Liver (tissue), 8 donors: ENCODE measurements at regions not wholly inside any gene's neighbourhood (a gene's known extent, or its start where the extent isn't known, plus 50 kb on each side); places are given as distances from the start of the nearest gene placed in this dataset.

ENCODE experiments used
- DNase-seq: peaks from one replicate; pipeline ENCODE4 v3.0.0-alpha.2; 2017; ENCODE audit warnings: low spot score
- H3K27ac ChIP-seq, 2 donors: one replicate each; pipeline ENCODE4 v1.7.0; 2013; ENCODE audit warnings: inconsistent platforms in 2 of 2, low read length in 2 of 2, control low read depth in 1 of 2, low read depth in 1 of 2, mild to moderate bottlenecking in 1 of 2
- H3K27me3 ChIP-seq, 4 donors: one replicate each; pipeline versions ENCODE4 v1.6.1 to v1.7.0; 2013; ENCODE audit warnings: low read length in 3 of 4, inconsistent platforms in 1 of 4, mild to moderate bottlenecking in 1 of 4, moderate library complexity in 1 of 4; ENCODE audit not compliant: control insufficient read depth in 4 of 4, insufficient read depth in 4 of 4
- H3K36me3 ChIP-seq, 4 donors: one replicate each; pipeline versions ENCODE4 v1.6.1 to v1.7.0; 2013; ENCODE audit warnings: low read length in 3 of 4, mild to moderate bottlenecking in 3 of 4, low read depth in 1 of 4, moderate library complexity in 1 of 4; ENCODE audit not compliant: control insufficient read depth in 4 of 4, insufficient read depth in 3 of 4
- H3K4me1 ChIP-seq, 4 donors: one replicate each; pipeline versions ENCODE4 v1.6.1 to v1.7.0; 2013; ENCODE audit warnings: low read length in 3 of 4, mild to moderate bottlenecking in 3 of 4, moderate library complexity in 1 of 4; ENCODE audit not compliant: control insufficient read depth in 4 of 4, insufficient read depth in 4 of 4
- H3K4me3 ChIP-seq, 3 donors: one replicate each; pipeline versions ENCODE4 v1.6.1 to v1.7.0; 2013; ENCODE audit warnings: low read length in 3 of 3, control low read depth in 1 of 3, low read depth in 1 of 3, mild to moderate bottlenecking in 1 of 3
- H3K9ac ChIP-seq, 2 donors: one replicate each; pipeline ENCODE4 v1.7.0; 2013; ENCODE audit warnings: low read length in 2 of 2, mild to moderate bottlenecking in 2 of 2, moderate library complexity in 2 of 2, control low read depth in 1 of 2, low read depth in 1 of 2
- H3K9me3 ChIP-seq, 4 donors: one replicate each; pipeline versions ENCODE4 v1.6.1 to v1.7.0; 2013; ENCODE audit warnings: low read length in 3 of 4; ENCODE audit not compliant: control insufficient read depth in 4 of 4
- EGR1 ChIP-seq, 2 donors: IDR thresholded peaks; 2 replicates each; pipeline ENCODE4 v1.6.1; 2016 to 2018; ENCODE audit warnings: antibody characterized with exemption in 2 of 2, low read depth in 2 of 2
- HNF4A ChIP-seq, 2 donors: conservative IDR thresholded peaks; 2 replicates each; pipeline ENCODE4 v1.6.1; 2016; ENCODE audit warnings: antibody characterized with exemption in 2 of 2, mild to moderate bottlenecking in 2 of 2
- HNF4G ChIP-seq: IDR thresholded peaks from 2 replicates; pipeline ENCODE4 v1.6.1; 2016; ENCODE audit warnings: antibody characterized with exemption
- JUND ChIP-seq, 2 donors: IDR thresholded peaks; 2 replicates each; pipeline ENCODE4 v1.6.1; 2016; ENCODE audit warnings: antibody characterized with exemption in 2 of 2
- RAD21 ChIP-seq, 2 donors: IDR thresholded peaks; 2 replicates each; pipeline ENCODE4 v1.6.1; 2016; ENCODE audit warnings: antibody characterized with exemption in 2 of 2, mild to moderate bottlenecking in 2 of 2
- SP1 ChIP-seq: IDR thresholded peaks from 2 replicates; pipeline ENCODE4 v1.6.1; 2018; ENCODE audit warnings: antibody characterized with exemption, mild to moderate bottlenecking
- WGBS: extraction: QIAGEN DNeasy Blood & Tissue Kit; methylation state at CpG from one replicate; pipeline ENCODE4 v1.1.7; 2013; 5-methylcytosine and 5-hydroxymethylcytosine counted together
- TF ChIP-seq, protein P1 (sequence below): IDR thresholded peaks from 2 replicates; pipeline ENCODE4 v1.6.1; 2016; ENCODE audit warnings: antibody characterized with exemption
- TF ChIP-seq, protein P2 (sequence below): fragments of 150-350 bp; IDR thresholded peaks from 2 replicates; pipeline ENCODE4 v1.5.1; 2017; ENCODE audit warnings: improper control_type of control experiment, low read depth, low read length; ENCODE audit not compliant: missing input control
- TF ChIP-seq, protein P3 (sequence below): IDR thresholded peaks from 2 replicates; pipeline ENCODE4 v1.6.1; 2016; ENCODE audit warnings: antibody characterized with exemption
- TF ChIP-seq, protein P4 (sequence below): IDR thresholded peaks from 2 replicates; pipeline ENCODE4 v1.6.1; 2016; ENCODE audit warnings: antibody characterized with exemption
- donor health status: healthy.
- donor health status: healthy.
- donor health status: healthy.
- donor health status: healthy.
- donor health status: healthy.

DNA sequence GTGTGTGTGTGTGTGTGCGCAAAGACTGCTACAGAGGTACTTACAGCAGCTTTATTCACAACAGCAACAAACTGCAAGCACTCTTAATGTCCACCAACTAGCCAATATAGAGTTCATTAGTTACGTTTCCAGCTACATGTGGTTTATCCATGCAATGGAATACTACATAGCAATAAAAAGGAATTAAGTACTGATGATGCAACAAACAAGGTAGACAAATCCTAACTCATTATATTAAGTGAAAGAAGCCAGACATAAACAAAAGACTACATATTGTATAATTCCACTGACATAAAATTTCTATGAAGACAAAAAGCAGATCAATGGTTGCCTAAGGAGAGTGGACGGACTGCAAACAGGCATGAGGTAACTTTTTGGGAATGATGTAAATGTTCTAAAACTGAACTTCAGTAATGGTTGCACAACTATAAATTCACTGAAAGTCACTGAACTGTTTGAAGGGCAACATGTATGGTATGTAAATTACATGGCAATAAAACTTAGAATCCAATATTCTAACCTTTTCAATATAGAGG lies 433.7 kb downstream of the SHQ1 start:
- Histone ChIP-seq H3K4me3 (no peak overlapping the region), H3K27me3 (no peaks in the 10 kb centered on the region), H3K9ac (no peak overlapping the region), H3K36me3 (no peaks in the 10 kb centered on the region), H3K4me1 (peaks cover 9 to 26% (median 21%) of the 10 kb centered on the region in 4 donors), H3K27ac (no peak overlapping the region), H3K9me3 (no peaks in the 10 kb centered on the region)
- peak in 1 of 2 donors; percentile 4 for TF ChIP-seq HNF4A (conservative IDR thresholded peaks at IDR 0.05)
- TF ChIP-seq RAD21 (IDR thresholded peaks at IDR 0.05), result no peak
- TF ChIP-seq HNF4G, result no peak
- TF ChIP-seq, protein P1, sequence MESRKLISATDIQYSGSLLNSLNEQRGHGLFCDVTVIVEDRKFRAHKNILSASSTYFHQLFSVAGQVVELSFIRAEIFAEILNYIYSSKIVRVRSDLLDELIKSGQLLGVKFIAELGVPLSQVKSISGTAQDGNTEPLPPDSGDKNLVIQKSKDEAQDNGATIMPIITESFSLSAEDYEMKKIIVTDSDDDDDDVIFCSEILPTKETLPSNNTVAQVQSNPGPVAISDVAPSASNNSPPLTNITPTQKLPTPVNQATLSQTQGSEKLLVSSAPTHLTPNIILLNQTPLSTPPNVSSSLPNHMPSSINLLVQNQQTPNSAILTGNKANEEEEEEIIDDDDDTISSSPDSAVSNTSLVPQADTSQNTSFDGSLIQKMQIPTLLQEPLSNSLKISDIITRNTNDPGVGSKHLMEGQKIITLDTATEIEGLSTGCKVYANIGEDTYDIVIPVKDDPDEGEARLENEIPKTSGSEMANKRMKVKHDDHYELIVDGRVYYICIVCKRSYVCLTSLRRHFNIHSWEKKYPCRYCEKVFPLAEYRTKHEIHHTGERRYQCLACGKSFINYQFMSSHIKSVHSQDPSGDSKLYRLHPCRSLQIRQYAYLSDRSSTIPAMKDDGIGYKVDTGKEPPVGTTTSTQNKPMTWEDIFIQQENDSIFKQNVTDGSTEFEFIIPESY, result no peak
- no peak for TF ChIP-seq SP1
- DNase-seq, result no peak
- WGBS, result 53% methylated on average over 3 of the region's 3 CpGs

DNA sequence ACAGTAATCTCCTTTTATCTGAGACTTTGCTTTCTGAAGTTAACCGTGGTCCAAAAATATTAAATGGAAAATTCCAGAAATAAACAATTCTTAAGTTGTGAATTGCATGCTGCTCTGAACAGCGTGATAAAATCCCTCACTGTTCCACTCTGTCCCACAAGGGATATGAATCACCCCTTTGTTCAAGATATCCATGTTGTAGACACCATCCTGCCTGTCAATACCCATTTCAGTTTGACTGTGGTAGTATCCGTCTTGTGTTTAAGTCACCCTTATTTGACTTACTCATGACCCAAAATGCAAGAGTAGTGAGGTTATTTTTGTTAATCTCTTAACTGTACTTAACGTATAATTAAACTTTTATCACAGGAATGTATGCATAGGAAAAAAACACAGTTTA lies 435.0 kb downstream of the SHQ1 start:
- TF ChIP-seq, protein P2, sequence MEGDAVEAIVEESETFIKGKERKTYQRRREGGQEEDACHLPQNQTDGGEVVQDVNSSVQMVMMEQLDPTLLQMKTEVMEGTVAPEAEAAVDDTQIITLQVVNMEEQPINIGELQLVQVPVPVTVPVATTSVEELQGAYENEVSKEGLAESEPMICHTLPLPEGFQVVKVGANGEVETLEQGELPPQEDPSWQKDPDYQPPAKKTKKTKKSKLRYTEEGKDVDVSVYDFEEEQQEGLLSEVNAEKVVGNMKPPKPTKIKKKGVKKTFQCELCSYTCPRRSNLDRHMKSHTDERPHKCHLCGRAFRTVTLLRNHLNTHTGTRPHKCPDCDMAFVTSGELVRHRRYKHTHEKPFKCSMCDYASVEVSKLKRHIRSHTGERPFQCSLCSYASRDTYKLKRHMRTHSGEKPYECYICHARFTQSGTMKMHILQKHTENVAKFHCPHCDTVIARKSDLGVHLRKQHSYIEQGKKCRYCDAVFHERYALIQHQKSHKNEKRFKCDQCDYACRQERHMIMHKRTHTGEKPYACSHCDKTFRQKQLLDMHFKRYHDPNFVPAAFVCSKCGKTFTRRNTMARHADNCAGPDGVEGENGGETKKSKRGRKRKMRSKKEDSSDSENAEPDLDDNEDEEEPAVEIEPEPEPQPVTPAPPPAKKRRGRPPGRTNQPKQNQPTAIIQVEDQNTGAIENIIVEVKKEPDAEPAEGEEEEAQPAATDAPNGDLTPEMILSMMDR, result no peak
- peak in 1 of 2 donors; percentile 16 for TF ChIP-seq JUND (IDR thresholded peaks at IDR 0.05)
- TF ChIP-seq, protein P1, result no peak
- TF ChIP-seq RAD21 (IDR thresholded peaks at IDR 0.05), result no peak
- no peak for TF ChIP-seq HNF4A (conservative IDR thresholded peaks at IDR 0.05)
- WGBS, result 64% methylated on average over 4 of the region's 4 CpGs
- DNase-seq, result no peak
- Histone ChIP-seq H3K4me3 (no peak overlapping the region), H3K27me3 (no peaks in the 10 kb centered on the region), H3K36me3 (no peaks in the 10 kb centered on the region), H3K9me3 (no peaks in the 10 kb centered on the region), H3K9ac (no peak overlapping the region), H3K4me1 (peaks cover 9 to 26% (median 21%) of the 10 kb centered on the region in 4 donors), H3K27ac (no peak overlapping the region)

DNA sequence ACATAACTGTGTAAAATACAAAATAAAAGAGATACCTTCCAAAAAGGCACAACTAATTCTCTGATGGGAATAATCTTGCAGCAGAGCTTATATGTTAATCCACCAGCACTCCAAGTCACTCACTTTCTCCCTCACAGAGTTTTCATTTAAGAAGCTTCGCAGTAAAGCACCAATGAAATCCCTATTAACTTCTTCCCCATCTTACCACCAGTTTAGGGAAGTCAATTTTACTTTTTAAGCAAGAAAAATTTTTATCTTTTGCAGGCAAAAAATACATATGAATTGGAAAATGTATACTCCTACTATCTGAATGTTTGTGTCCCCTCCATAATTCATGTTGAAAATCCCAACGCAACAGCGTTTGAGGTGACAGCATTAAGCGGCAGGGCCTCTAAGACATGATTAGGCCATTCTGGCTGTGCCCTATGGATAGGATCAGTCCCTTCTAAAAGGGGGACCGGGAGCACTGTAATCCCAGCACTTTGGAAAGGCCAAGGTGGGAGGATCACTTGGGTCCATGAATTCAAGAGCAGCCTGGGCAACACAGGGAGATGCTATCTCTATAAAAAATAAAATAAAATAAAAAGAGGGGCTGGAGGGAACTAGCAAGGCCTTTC lies 435.8 kb downstream of the SHQ1 start:
- Histone ChIP-seq H3K4me3 (no peak overlapping the region), H3K9ac (no peak overlapping the region), H3K36me3 (no peaks in the 10 kb centered on the region), H3K27me3 (no peaks in the 10 kb centered on the region), H3K9me3 (no peaks in the 10 kb centered on the region), H3K27ac (no peak overlapping the region), H3K4me1 (peaks cover 10 to 26% (median 20%) of the 10 kb centered on the region in 4 donors)
- no peak for TF ChIP-seq SP1
- no peak for TF ChIP-seq EGR1 (IDR thresholded peaks at IDR 0.05; ENCODE audit: low read depth in 2 of 2)
- TF ChIP-seq JUND (IDR thresholded peaks at IDR 0.05), result no peak
- TF ChIP-seq, protein P3, sequence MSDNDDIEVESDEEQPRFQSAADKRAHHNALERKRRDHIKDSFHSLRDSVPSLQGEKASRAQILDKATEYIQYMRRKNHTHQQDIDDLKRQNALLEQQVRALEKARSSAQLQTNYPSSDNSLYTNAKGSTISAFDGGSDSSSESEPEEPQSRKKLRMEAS, result no peak
- TF ChIP-seq, protein P4, sequence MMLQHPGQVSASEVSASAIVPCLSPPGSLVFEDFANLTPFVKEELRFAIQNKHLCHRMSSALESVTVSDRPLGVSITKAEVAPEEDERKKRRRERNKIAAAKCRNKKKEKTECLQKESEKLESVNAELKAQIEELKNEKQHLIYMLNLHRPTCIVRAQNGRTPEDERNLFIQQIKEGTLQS, result no peak
- TF ChIP-seq, protein P1, result no peak
- WGBS, result 91% methylated on average over 5 of the region's 5 CpGs
- DNase-seq, result no peak
